ENCODE measurements at regions not wholly inside any gene's neighbourhood (a gene's known extent, or its start where the extent isn't known, plus 50 kb on each side); places are given as distances from the start of the nearest gene placed in this dataset.

GRCh38 chr7:125136755-125137532, 207.3 kb upstream of the POT1 start:
- Histone ChIP-seq H3K4me3 (no peak overlapping the region), H3K9me3 (no peaks in the 10 kb centered on the region), H3K36me3 (ENCODE audit: insufficient read depth in 1 of 2, low read depth in 1 of 2) (no peaks in the 10 kb centered on the region), H3K4me1 (no peaks in the 10 kb centered on the region), H3K27ac (no peak overlapping the region), H3K27me3 (ENCODE audit: insufficient read depth in 3 of 3, low read length in 2 of 3) (no peaks in the 10 kb centered on the region)
- no peak for ATAC-seq
- no peak for DNase-seq
- 49 to 64% (median 53%) methylated on average over 2 of the region's 2 CpGs for WGBS, 3 donors
- TF ChIP-seq, protein P1, sequence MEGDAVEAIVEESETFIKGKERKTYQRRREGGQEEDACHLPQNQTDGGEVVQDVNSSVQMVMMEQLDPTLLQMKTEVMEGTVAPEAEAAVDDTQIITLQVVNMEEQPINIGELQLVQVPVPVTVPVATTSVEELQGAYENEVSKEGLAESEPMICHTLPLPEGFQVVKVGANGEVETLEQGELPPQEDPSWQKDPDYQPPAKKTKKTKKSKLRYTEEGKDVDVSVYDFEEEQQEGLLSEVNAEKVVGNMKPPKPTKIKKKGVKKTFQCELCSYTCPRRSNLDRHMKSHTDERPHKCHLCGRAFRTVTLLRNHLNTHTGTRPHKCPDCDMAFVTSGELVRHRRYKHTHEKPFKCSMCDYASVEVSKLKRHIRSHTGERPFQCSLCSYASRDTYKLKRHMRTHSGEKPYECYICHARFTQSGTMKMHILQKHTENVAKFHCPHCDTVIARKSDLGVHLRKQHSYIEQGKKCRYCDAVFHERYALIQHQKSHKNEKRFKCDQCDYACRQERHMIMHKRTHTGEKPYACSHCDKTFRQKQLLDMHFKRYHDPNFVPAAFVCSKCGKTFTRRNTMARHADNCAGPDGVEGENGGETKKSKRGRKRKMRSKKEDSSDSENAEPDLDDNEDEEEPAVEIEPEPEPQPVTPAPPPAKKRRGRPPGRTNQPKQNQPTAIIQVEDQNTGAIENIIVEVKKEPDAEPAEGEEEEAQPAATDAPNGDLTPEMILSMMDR (IDR thresholded peaks at IDR 0.05) = no peak
- intact Hi-C loops (cut with DNase I) = no loop called here

GRCh38 chr7:125136341-125136740, 206.7 kb upstream of the POT1 start:
- 0 to 54% (median 0%) methylated on average over 1 of the region's 1 CpG for WGBS, 3 donors
- intact Hi-C loops (cut with DNase I) = no loop called here
- ATAC-seq = no peak
- TF ChIP-seq, protein P1 (IDR thresholded peaks at IDR 0.05) = no peak
- no peak overlapping the region for H3K4me3 ChIP-seq
- H3K36me3 ChIP-seq (ENCODE audit: insufficient read depth in 1 of 2, low read depth in 1 of 2) = no peaks in the 10 kb centered on the region
- no peaks in the 10 kb centered on the region for H3K27me3 ChIP-seq (ENCODE audit: insufficient read depth in 3 of 3, low read length in 2 of 3)
- H3K4me1 ChIP-seq = no peaks in the 10 kb centered on the region
- no peak for DNase-seq
- no peaks in the 10 kb centered on the region for H3K9me3 ChIP-seq
- no peak overlapping the region for H3K27ac ChIP-seq

DNA sequence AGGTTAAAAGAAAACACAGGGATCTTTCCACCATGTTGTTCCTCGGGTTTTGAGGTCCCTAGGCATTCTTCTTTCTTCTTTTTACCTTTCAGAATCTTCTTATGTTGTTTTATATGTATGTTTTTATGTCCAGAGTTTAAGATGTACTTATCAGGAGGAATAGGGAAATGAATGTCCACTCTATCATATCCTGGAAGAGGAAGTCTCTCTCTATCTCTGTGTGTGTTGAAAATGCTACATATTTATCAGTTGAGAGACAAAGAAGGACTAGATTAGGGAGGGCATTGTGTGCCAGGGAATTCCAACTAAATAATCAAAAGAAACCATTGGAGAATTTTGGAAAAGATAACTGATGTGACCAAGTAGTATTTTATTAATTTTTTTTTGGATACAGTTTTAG, 200.5 kb upstream of the POT1 start:
- TF ChIP-seq, protein P1 (IDR thresholded peaks at IDR 0.05) = no peak
- intact Hi-C loops (cut with DNase I) = no loop called here
- H3K9me3 ChIP-seq = no peaks in the 10 kb centered on the region

GRCh38 chr7:125127304-125127703, 197.7 kb upstream of the POT1 start:
- H3K27me3 ChIP-seq (ENCODE audit: insufficient read depth in 3 of 3, low read length in 2 of 3) = no peaks in the 10 kb centered on the region
- TF ChIP-seq, protein P1 (IDR thresholded peaks at IDR 0.05) = no peak
- H3K27ac ChIP-seq = no peak overlapping the region
- no peak for DNase-seq
- WGBS, 3 donors = 22 to 40% (median 25%) methylated on average over 4 of the region's 4 CpGs
- H3K4me1 ChIP-seq = no peaks in the 10 kb centered on the region
- intact Hi-C loops (cut with DNase I) = no loop called here
- no peaks in the 10 kb centered on the region for H3K9me3 ChIP-seq
- H3K36me3 ChIP-seq (ENCODE audit: insufficient read depth in 1 of 2, low read depth in 1 of 2) = no peaks in the 10 kb centered on the region
- H3K4me3 ChIP-seq = no peak overlapping the region
- no peak for ATAC-seq

More for the DNA sequence above, 200.5 kb upstream of the POT1 start:
- Histone ChIP-seq H3K27me3 (ENCODE audit: insufficient read depth in 3 of 3, low read length in 2 of 3) (no peaks in the 10 kb centered on the region), H3K4me3 (no peak overlapping the region), H3K27ac (no peak overlapping the region), H3K4me1 (no peaks in the 10 kb centered on the region), H3K36me3 (ENCODE audit: insufficient read depth in 1 of 2, low read depth in 1 of 2) (no peaks in the 10 kb centered on the region)
- no peak for ATAC-seq
- 64 to 85% (median 79%) methylated on average over 1 of the region's 1 CpG for WGBS, 3 donors
- no peak for DNase-seq

- no peaks in the 10 kb centered on the region for H3K36me3 ChIP-seq (ENCODE audit: insufficient read depth in 1 of 2, low read depth in 1 of 2)
- H3K27me3 ChIP-seq (ENCODE audit: insufficient read depth in 3 of 3, low read length in 2 of 3) = no peaks in the 10 kb centered on the region
- TF ChIP-seq, protein P1 (IDR thresholded peaks at IDR 0.05) = no peak
- no peaks in the 10 kb centered on the region for H3K4me1 ChIP-seq
- H3K9me3 ChIP-seq = no peaks in the 10 kb centered on the region
- intact Hi-C loops (cut with DNase I) = no loop called here
- H3K27ac ChIP-seq = no peak overlapping the region
- ATAC-seq = no peak
- WGBS, 3 donors = 8 to 21% (median 14%) methylated on average over 1 of the region's 1 CpG
- H3K4me3 ChIP-seq = no peak overlapping the region
- DNase-seq = no peak
Observed at GRCh38 chr7:125126376-125126775, 196.8 kb upstream of the POT1 start.
